ENCODE measurements at regions not wholly inside any gene's neighbourhood (a gene's known extent, or its start where the extent isn't known, plus 50 kb on each side); places are given as distances from the start of the nearest gene placed in this dataset.
"Not testable (repeated sequence)": the region's sequence is repeated elsewhere in the genome, so short reads cannot be mapped to it uniquely, and the experiment has no call there.

- Histone ChIP-seq H3K4me3 (ENCODE audit: insufficient read depth, low read depth, low read length, poor library complexity, severe bottlenecking) (no peak overlapping the region), H3K27me3 (replicated peaks; ENCODE audit: control insufficient read depth, insufficient read depth, low read length, poor library complexity, severe bottlenecking) (no peaks in the 10 kb centered on the region), H3K4me1 (ENCODE audit: control insufficient read depth, insufficient read depth, low read length, poor library complexity, severe bottlenecking) (no peaks in the 10 kb centered on the region), H3K27ac (ENCODE audit: insufficient read depth, low read length, poor library complexity, severe bottlenecking) (no peak overlapping the region), H3K36me3 (ENCODE audit: control insufficient read depth, insufficient read depth, low read length) (no peaks in the 10 kb centered on the region), H3K9me3 (ENCODE audit: control insufficient read depth, low read length) (no peaks in the 10 kb centered on the region)
- no peak for DNase-seq
These were observed 1033.6 kb downstream of the SLITRK5 start for GRCh38 chr13:88704600-88705275.

GRCh38 chr13:88707646-88708045 is 1036.5 kb downstream of the SLITRK5 start:
- Histone ChIP-seq H3K4me3 (ENCODE audit: insufficient read depth, low read depth, low read length, poor library complexity, severe bottlenecking) (no peak overlapping the region), H3K9me3 (ENCODE audit: control insufficient read depth, low read length) (no peaks in the 10 kb centered on the region), H3K4me1 (ENCODE audit: control insufficient read depth, insufficient read depth, low read length, poor library complexity, severe bottlenecking) (no peaks in the 10 kb centered on the region), H3K27ac (ENCODE audit: insufficient read depth, low read length, poor library complexity, severe bottlenecking) (no peak overlapping the region), H3K27me3 (replicated peaks; ENCODE audit: control insufficient read depth, insufficient read depth, low read length, poor library complexity, severe bottlenecking) (no peaks in the 10 kb centered on the region), H3K36me3 (ENCODE audit: control insufficient read depth, insufficient read depth, low read length) (no peaks in the 10 kb centered on the region)
- no peak for DNase-seq

GRCh38 chr13:88717946-88718345 is 1046.8 kb downstream of the SLITRK5 start:
- no peak for DNase-seq
- no peak overlapping the region for H3K4me3 ChIP-seq (ENCODE audit: insufficient read depth, low read depth, low read length, poor library complexity, severe bottlenecking)
- no peaks in the 10 kb centered on the region for H3K9me3 ChIP-seq (ENCODE audit: control insufficient read depth, low read length)
- H3K36me3 ChIP-seq (ENCODE audit: control insufficient read depth, insufficient read depth, low read length) = no peaks in the 10 kb centered on the region
- H3K27me3 ChIP-seq (replicated peaks; ENCODE audit: control insufficient read depth, insufficient read depth, low read length, poor library complexity, severe bottlenecking) = no peaks in the 10 kb centered on the region
- no peak overlapping the region for H3K27ac ChIP-seq (ENCODE audit: insufficient read depth, low read length, poor library complexity, severe bottlenecking)
- no peaks in the 10 kb centered on the region for H3K4me1 ChIP-seq (ENCODE audit: control insufficient read depth, insufficient read depth, low read length, poor library complexity, severe bottlenecking)

- Histone ChIP-seq H3K27me3 (replicated peaks; ENCODE audit: control insufficient read depth, insufficient read depth, low read length, poor library complexity, severe bottlenecking) (no peaks in the 10 kb centered on the region), H3K27ac (ENCODE audit: insufficient read depth, low read length, poor library complexity, severe bottlenecking) (no peak overlapping the region), H3K4me3 (ENCODE audit: insufficient read depth, low read depth, low read length, poor library complexity, severe bottlenecking) (no peak overlapping the region), H3K4me1 (ENCODE audit: control insufficient read depth, insufficient read depth, low read length, poor library complexity, severe bottlenecking) (no peaks in the 10 kb centered on the region), H3K36me3 (ENCODE audit: control insufficient read depth, insufficient read depth, low read length) (no peaks in the 10 kb centered on the region), H3K9me3 (ENCODE audit: control insufficient read depth, low read length) (no peaks in the 10 kb centered on the region)
- DNase-seq = no peak
These were observed 1047.6 kb downstream of the SLITRK5 start for GRCh38 chr13:88718781-88719180.

GRCh38 chr13:88726075-88726474 is 1054.9 kb downstream of the SLITRK5 start:
- Histone ChIP-seq H3K27ac (ENCODE audit: insufficient read depth, low read length, poor library complexity, severe bottlenecking) (no peak overlapping the region), H3K9me3 (ENCODE audit: control insufficient read depth, low read length) (no peaks in the 10 kb centered on the region), H3K4me3 (ENCODE audit: insufficient read depth, low read depth, low read length, poor library complexity, severe bottlenecking) (no peak overlapping the region), H3K27me3 (replicated peaks; ENCODE audit: control insufficient read depth, insufficient read depth, low read length, poor library complexity, severe bottlenecking) (no peaks in the 10 kb centered on the region), H3K36me3 (ENCODE audit: control insufficient read depth, insufficient read depth, low read length) (no peaks in the 10 kb centered on the region), H3K4me1 (ENCODE audit: control insufficient read depth, insufficient read depth, low read length, poor library complexity, severe bottlenecking) (no peaks in the 10 kb centered on the region)
- DNase-seq = no peak

GRCh38 chr13:88727236-88727635 is 1056.1 kb downstream of the SLITRK5 start:
- H3K36me3 ChIP-seq (ENCODE audit: control insufficient read depth, insufficient read depth, low read length); H3K9me3 ChIP-seq (ENCODE audit: control insufficient read depth, low read length); DNase-seq; H3K27ac ChIP-seq (ENCODE audit: insufficient read depth, low read length, poor library complexity, severe bottlenecking); H3K4me3 ChIP-seq (ENCODE audit: insufficient read depth, low read depth, low read length, poor library complexity, severe bottlenecking); H3K4me1 ChIP-seq (ENCODE audit: control insufficient read depth, insufficient read depth, low read length, poor library complexity, severe bottlenecking); H3K27me3 ChIP-seq (replicated peaks; ENCODE audit: control insufficient read depth, insufficient read depth, low read length, poor library complexity, severe bottlenecking): not testable (repeated sequence)

- DNase-seq = no peak
- H3K27ac ChIP-seq (ENCODE audit: insufficient read depth, low read length, poor library complexity, severe bottlenecking) = no peak overlapping the region
- no peaks in the 10 kb centered on the region for H3K4me1 ChIP-seq (ENCODE audit: control insufficient read depth, insufficient read depth, low read length, poor library complexity, severe bottlenecking)
- no peak overlapping the region for H3K4me3 ChIP-seq (ENCODE audit: insufficient read depth, low read depth, low read length, poor library complexity, severe bottlenecking)
- no peaks in the 10 kb centered on the region for H3K27me3 ChIP-seq (replicated peaks; ENCODE audit: control insufficient read depth, insufficient read depth, low read length, poor library complexity, severe bottlenecking)
- H3K36me3 ChIP-seq (ENCODE audit: control insufficient read depth, insufficient read depth, low read length) = no peaks in the 10 kb centered on the region
- no peaks in the 10 kb centered on the region for H3K9me3 ChIP-seq (ENCODE audit: control insufficient read depth, low read length)
These were observed 1058.4 kb downstream of the SLITRK5 start for GRCh38 chr13:88729605-88730004.

- Histone ChIP-seq H3K4me1 (ENCODE audit: control insufficient read depth, insufficient read depth, low read length, poor library complexity, severe bottlenecking) (no peaks in the 10 kb centered on the region), H3K36me3 (ENCODE audit: control insufficient read depth, insufficient read depth, low read length) (no peaks in the 10 kb centered on the region), H3K9me3 (ENCODE audit: control insufficient read depth, low read length) (no peaks in the 10 kb centered on the region), H3K27me3 (replicated peaks; ENCODE audit: control insufficient read depth, insufficient read depth, low read length, poor library complexity, severe bottlenecking) (no peaks in the 10 kb centered on the region), H3K27ac (ENCODE audit: insufficient read depth, low read length, poor library complexity, severe bottlenecking) (no peak overlapping the region), H3K4me3 (ENCODE audit: insufficient read depth, low read depth, low read length, poor library complexity, severe bottlenecking) (no peak overlapping the region)
- DNase-seq = no peak
These were observed 1064.9 kb downstream of the SLITRK5 start for GRCh38 chr13:88736026-88736425.

- Histone ChIP-seq H3K4me1 (ENCODE audit: control insufficient read depth, insufficient read depth, low read length, poor library complexity, severe bottlenecking) (no peaks in the 10 kb centered on the region), H3K36me3 (ENCODE audit: control insufficient read depth, insufficient read depth, low read length) (no peaks in the 10 kb centered on the region), H3K9me3 (ENCODE audit: control insufficient read depth, low read length) (no peaks in the 10 kb centered on the region), H3K27ac (ENCODE audit: insufficient read depth, low read length, poor library complexity, severe bottlenecking) (no peak overlapping the region), H3K4me3 (ENCODE audit: insufficient read depth, low read depth, low read length, poor library complexity, severe bottlenecking) (no peak overlapping the region), H3K27me3 (replicated peaks; ENCODE audit: control insufficient read depth, insufficient read depth, low read length, poor library complexity, severe bottlenecking) (no peaks in the 10 kb centered on the region)
- no peak for DNase-seq
These were observed 1068.0 kb downstream of the SLITRK5 start for GRCh38 chr13:88739195-88739594.

GRCh38 chr13:88744289-88744688 is 1073.1 kb downstream of the SLITRK5 start:
- H3K36me3 ChIP-seq (ENCODE audit: control insufficient read depth, insufficient read depth, low read length) = no peaks in the 10 kb centered on the region
- no peak overlapping the region for H3K4me3 ChIP-seq (ENCODE audit: insufficient read depth, low read depth, low read length, poor library complexity, severe bottlenecking)
- H3K4me1 ChIP-seq (ENCODE audit: control insufficient read depth, insufficient read depth, low read length, poor library complexity, severe bottlenecking) = no peaks in the 10 kb centered on the region
- no peak for DNase-seq
- H3K27ac ChIP-seq (ENCODE audit: insufficient read depth, low read length, poor library complexity, severe bottlenecking) = no peak overlapping the region
- H3K27me3 ChIP-seq (replicated peaks; ENCODE audit: control insufficient read depth, insufficient read depth, low read length, poor library complexity, severe bottlenecking) = no peaks in the 10 kb centered on the region
- no peaks in the 10 kb centered on the region for H3K9me3 ChIP-seq (ENCODE audit: control insufficient read depth, low read length)

All from effector memory CD4-positive, alpha-beta T cell (primary cell).